ENCODE measurements at regions not wholly inside any gene's neighbourhood (a gene's known extent, or its start where the extent isn't known, plus 50 kb on each side); places are given as distances from the start of the nearest gene placed in this dataset.
"Not testable (repeated sequence)": the region's sequence is repeated elsewhere in the genome, so short reads cannot be mapped to it uniquely, and the experiment has no call there.

DNA sequence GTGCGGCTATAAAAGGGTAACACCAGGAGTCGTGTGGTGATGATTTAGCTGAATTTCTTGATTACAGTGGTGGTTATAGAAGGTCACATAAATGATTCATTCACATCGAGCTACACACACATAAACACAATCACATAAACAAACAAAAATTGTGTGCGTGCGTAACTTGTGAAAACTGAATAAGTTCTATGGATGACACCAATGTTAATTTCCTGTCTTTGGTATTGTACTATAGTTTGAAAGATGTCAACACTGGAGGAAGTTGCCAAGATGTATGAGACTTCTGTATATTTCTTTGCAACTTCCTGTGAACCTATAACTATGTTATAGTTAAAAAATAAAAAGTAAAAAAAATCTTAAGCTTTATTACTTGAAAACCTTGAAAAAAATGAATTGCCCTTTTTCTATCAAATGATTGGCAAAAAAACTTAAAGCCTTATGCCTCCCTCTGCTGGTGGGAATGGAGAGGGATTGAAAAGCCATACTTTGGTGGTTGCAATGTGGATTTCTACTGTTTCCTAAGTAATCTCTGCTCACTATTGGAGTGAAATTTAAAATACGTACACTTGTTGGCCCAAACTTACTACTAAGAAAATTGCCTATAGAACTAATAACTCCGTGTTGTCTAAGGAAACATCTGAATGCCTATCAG, 227.7 kb downstream of the RPIA start:
- no peak for DNase-seq (ENCODE audit: low spot score)
- no peaks in the 10 kb centered on the region for H3K36me3 Mint-ChIP-seq (ENCODE audit: low read depth)
- no peaks in the 10 kb centered on the region for H3K4me1 Mint-ChIP-seq (ENCODE audit: low read depth)
- H3K9me3 Mint-ChIP-seq (ENCODE audit: low read depth), result no peaks in the 10 kb centered on the region
- no peaks in the 10 kb centered on the region for H3K27me3 Mint-ChIP-seq (ENCODE audit: low read depth)
- H3K4me3 Mint-ChIP-seq (ENCODE audit: unreplicated experiment), result no peak overlapping the region
- TF ChIP-seq, protein P1, sequence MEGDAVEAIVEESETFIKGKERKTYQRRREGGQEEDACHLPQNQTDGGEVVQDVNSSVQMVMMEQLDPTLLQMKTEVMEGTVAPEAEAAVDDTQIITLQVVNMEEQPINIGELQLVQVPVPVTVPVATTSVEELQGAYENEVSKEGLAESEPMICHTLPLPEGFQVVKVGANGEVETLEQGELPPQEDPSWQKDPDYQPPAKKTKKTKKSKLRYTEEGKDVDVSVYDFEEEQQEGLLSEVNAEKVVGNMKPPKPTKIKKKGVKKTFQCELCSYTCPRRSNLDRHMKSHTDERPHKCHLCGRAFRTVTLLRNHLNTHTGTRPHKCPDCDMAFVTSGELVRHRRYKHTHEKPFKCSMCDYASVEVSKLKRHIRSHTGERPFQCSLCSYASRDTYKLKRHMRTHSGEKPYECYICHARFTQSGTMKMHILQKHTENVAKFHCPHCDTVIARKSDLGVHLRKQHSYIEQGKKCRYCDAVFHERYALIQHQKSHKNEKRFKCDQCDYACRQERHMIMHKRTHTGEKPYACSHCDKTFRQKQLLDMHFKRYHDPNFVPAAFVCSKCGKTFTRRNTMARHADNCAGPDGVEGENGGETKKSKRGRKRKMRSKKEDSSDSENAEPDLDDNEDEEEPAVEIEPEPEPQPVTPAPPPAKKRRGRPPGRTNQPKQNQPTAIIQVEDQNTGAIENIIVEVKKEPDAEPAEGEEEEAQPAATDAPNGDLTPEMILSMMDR (IDR thresholded peaks at IDR 0.05), result peak; percentile 76
- no peak overlapping the region for H3K27ac Mint-ChIP-seq (ENCODE audit: unreplicated experiment)

DNA sequence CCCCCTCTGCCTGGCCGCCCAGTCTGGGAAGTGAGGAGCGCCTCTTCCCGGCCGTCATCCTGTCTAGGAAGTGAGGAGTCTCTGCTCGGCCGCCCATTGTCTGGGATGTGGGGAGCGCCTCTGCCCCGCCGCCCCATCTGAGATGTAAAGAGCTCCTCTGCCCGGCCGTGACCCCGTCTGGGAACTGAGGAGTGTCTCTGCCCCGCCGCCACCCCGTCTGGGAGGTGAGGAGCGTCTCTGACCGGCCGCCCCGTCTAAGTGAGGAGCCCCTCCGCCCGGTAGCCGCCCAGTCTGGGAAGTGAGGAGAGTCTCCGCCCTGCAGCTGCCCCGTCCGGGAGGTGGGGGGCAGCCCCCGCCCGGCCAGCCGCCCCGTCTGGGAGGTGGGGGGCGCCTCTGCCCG, 228.9 kb downstream of the RPIA start:
- not testable (repeated sequence) for H3K4me3 Mint-ChIP-seq (ENCODE audit: unreplicated experiment); H3K4me1 Mint-ChIP-seq (ENCODE audit: low read depth); H3K9me3 Mint-ChIP-seq (ENCODE audit: low read depth)

DNA sequence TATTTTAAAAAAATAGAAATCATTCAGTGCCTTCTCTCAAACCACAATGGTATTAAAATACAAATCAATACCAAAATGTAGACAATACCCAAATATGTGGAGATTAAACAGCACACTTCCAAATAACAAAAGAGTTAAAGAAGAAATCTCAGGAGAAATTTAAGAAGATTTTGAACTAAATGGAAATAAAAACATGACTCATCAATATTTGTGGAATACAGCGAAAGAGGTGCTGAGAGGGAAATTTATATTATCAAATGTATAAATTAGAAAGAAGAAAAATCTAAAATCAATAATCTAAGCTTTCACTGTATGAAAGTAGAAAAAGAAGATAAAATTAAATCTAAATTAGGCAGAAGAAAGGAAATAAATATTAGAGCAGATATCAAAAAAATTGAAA, 233.1 kb downstream of the RPIA start:
- Mint-ChIP-seq H3K27me3 (ENCODE audit: low read depth) (peaks cover 3% of the 10 kb centered on the region), H3K4me3 (ENCODE audit: unreplicated experiment) (no peak overlapping the region), H3K27ac (ENCODE audit: unreplicated experiment) (no peak overlapping the region), H3K4me1 (ENCODE audit: low read depth) (no peaks in the 10 kb centered on the region), H3K9me3 (ENCODE audit: low read depth) (no peaks in the 10 kb centered on the region), H3K36me3 (ENCODE audit: low read depth) (no peaks in the 10 kb centered on the region)
- TF ChIP-seq, protein P1 (IDR thresholded peaks at IDR 0.05), result no peak
- DNase-seq (ENCODE audit: low spot score), result no peak

More for the DNA sequence above, 228.9 kb downstream of the RPIA start:
- not testable (repeated sequence) for H3K27ac Mint-ChIP-seq (ENCODE audit: unreplicated experiment); H3K27me3 Mint-ChIP-seq (ENCODE audit: low read depth); H3K36me3 Mint-ChIP-seq (ENCODE audit: low read depth)
- peak; percentile 84 for DNase-seq (ENCODE audit: low spot score)

DNA sequence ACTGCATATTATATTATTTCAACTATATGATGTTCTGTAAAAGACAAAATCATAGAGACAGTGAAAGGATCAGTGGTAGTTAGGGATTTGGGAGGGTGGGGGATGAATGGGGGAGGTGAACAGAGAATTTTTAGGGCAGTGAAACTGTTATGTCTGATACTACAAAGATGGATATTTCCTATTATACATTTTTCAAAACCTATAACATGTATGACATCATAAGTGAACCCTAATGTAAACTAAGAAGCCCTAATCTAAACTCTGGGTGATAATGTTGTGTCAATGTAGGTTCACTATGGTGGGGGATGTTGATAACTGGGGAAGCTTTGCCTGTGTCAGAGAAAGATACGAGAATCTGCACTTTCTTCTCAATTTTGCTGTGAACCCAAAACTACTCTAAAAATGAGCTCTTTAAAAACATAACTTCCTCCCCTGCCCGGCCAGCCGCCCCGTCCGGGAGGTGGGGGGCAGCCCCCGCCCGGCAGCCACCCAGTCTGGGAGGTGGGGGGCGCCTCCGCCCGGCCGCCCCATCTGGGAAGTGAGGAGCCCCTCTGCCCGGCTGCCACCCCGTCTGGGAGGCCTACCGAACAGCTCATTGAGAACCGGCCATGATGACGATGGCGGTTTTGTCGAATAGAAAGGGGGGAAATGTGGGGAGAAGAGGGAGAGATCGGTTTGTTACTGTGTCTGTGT, 234.4 kb downstream of the RPIA start:
- no peaks in the 10 kb centered on the region for H3K36me3 Mint-ChIP-seq (ENCODE audit: low read depth)
- DNase-seq (ENCODE audit: low spot score), result no peak
- peaks cover 3% of the 10 kb centered on the region for H3K27me3 Mint-ChIP-seq (ENCODE audit: low read depth)
- H3K9me3 Mint-ChIP-seq (ENCODE audit: low read depth), result no peaks in the 10 kb centered on the region
- H3K27ac Mint-ChIP-seq (ENCODE audit: unreplicated experiment), result no peak overlapping the region
- TF ChIP-seq, protein P1 (IDR thresholded peaks at IDR 0.05), result no peak
- no peak overlapping the region for H3K4me3 Mint-ChIP-seq (ENCODE audit: unreplicated experiment)
- H3K4me1 Mint-ChIP-seq (ENCODE audit: low read depth), result no peaks in the 10 kb centered on the region

DNA sequence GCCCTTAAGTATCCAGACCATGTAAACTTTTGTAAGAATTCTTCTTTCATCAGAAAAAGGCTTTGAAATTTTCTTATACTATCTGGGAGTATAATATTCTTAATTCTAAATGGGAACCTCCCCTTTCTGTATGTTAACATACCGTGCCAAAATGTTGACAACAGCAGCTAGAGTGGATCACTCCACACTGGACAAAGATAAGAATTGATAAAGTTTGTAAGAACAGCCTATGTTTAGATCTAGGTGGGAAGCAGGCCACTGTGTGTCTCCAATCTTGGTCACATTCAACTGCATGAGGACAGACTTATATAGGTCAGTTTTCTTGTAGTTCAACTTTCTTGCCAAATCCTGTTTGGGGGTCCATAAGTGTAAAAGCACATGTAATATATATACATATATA, 235.7 kb downstream of the RPIA start:
- Mint-ChIP-seq H3K27ac (ENCODE audit: unreplicated experiment) (no peak overlapping the region), H3K9me3 (ENCODE audit: low read depth) (no peaks in the 10 kb centered on the region), H3K4me3 (ENCODE audit: unreplicated experiment) (no peak overlapping the region), H3K27me3 (ENCODE audit: low read depth) (peaks cover 6% of the 10 kb centered on the region), H3K4me1 (ENCODE audit: low read depth) (no peaks in the 10 kb centered on the region), H3K36me3 (ENCODE audit: low read depth) (no peaks in the 10 kb centered on the region)
- TF ChIP-seq, protein P1 (IDR thresholded peaks at IDR 0.05), result no peak
- DNase-seq (ENCODE audit: low spot score), result no peak

DNA sequence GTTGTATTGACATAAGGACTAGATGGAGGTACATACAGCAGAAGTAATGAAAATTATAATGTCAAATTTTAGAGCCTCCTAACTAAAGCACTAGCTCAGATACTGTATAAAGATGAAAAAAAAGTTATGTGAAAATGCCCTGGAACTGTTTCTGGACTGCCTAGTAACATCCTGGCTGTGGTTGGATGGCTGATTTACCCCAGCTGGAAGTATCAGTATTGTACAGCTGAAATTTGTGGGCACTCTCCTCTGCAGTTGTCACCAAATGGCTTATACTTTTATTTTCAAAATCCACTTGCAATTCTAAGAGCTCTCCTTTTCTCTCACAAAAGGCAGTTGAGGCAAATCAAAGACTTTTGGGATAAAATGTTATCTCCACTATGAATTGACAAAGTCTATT, 239.2 kb downstream of the RPIA start:
- DNase-seq (ENCODE audit: low spot score), result no peak
- Mint-ChIP-seq H3K27me3 (ENCODE audit: low read depth) (peaks cover 9% of the 10 kb centered on the region), H3K4me3 (ENCODE audit: unreplicated experiment) (no peak overlapping the region), H3K27ac (ENCODE audit: unreplicated experiment) (no peak overlapping the region), H3K9me3 (ENCODE audit: low read depth) (no peaks in the 10 kb centered on the region), H3K4me1 (ENCODE audit: low read depth) (no peaks in the 10 kb centered on the region), H3K36me3 (ENCODE audit: low read depth) (no peaks in the 10 kb centered on the region)
- TF ChIP-seq, protein P1 (IDR thresholded peaks at IDR 0.05), result no peak
